GM12872 (cell line): ENCODE measurements at regions not wholly inside any gene's neighbourhood (a gene's known extent, or its start where the extent isn't known, plus 50 kb on each side); places are given as distances from the start of the nearest gene placed in this dataset.

ENCODE experiments used
- TF ChIP-seq, protein P1 (sequence below): IDR thresholded peaks from 3 replicates; pipeline ENCODE4 v1.5.1; 2011; ENCODE audit warnings: low read depth, mild to moderate bottlenecking, low read length, moderate library complexity; ENCODE audit not compliant: insufficient read depth

DNA sequence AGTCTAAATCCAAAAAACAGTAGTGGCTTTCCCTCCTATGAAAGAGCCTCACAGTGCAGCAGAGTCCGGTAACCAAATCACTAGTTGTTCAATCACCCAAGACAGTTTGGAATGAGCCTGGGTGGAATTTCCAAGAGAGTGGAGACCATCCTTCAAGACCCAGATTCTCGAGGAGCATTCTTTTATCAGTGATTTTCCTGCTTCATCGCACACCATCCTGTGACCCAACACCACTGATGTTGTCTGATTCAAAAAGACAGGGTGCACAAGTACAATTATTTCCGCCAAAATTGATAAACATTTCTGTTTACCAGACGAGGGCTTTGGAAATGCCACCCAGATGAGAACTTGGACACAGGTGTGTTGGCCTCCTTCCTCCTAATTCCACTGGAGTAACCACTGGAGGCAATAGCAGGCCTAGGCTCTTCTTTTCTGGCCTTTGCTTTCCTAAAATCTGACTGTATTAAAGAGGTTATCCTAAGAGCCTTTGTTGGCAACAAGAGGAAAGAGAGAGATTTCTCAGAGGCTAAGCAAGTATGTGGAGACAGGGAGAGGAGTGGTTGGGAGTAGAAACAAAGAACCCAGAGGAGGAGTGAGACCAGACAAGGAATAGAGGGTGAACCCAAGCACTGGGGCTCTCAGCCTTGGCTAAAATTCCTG lies 56.3 kb upstream of the S1PR3 start:
- TF ChIP-seq, protein P1, sequence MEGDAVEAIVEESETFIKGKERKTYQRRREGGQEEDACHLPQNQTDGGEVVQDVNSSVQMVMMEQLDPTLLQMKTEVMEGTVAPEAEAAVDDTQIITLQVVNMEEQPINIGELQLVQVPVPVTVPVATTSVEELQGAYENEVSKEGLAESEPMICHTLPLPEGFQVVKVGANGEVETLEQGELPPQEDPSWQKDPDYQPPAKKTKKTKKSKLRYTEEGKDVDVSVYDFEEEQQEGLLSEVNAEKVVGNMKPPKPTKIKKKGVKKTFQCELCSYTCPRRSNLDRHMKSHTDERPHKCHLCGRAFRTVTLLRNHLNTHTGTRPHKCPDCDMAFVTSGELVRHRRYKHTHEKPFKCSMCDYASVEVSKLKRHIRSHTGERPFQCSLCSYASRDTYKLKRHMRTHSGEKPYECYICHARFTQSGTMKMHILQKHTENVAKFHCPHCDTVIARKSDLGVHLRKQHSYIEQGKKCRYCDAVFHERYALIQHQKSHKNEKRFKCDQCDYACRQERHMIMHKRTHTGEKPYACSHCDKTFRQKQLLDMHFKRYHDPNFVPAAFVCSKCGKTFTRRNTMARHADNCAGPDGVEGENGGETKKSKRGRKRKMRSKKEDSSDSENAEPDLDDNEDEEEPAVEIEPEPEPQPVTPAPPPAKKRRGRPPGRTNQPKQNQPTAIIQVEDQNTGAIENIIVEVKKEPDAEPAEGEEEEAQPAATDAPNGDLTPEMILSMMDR: no peak

DNA sequence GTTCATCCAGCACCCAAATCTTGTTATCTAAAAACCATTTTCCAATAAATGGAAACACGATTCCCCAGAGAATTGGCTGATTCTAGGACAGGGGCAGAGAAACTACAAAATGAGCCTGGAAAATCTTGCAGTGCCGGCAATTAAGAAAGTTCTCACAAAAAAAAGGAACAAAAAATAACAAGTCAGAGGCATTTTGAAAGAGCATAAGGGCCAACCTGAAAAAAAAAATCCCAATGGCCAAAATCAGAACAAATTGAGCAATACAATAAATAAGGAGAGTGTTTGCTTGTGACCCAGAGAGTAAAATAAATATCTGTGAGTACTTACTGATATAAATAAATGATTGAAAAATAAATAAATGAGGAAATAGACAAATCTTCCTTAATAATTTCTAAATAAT lies 55.1 kb upstream of the S1PR3 start:
- TF ChIP-seq, protein P1: no peak

DNA sequence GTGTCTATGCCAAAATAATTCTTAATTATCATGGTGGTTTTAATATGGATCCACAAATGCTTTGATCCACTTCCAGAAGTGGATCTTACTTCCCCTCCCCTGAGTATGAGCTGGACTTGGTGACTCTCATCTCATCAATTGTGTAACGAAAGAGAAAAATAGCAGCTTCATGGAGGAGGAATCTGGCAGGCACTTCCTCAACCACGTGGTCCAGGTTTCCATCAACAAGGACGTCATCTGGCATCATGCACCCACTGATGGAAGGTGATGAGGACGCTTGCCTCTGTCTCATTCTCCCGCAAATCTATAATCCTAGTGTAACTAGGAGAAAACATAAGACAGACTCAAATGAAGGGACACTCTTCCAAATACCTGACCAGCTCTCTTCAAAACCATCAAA lies 54.6 kb upstream of the S1PR3 start:
- TF ChIP-seq, protein P1: no peak

DNA sequence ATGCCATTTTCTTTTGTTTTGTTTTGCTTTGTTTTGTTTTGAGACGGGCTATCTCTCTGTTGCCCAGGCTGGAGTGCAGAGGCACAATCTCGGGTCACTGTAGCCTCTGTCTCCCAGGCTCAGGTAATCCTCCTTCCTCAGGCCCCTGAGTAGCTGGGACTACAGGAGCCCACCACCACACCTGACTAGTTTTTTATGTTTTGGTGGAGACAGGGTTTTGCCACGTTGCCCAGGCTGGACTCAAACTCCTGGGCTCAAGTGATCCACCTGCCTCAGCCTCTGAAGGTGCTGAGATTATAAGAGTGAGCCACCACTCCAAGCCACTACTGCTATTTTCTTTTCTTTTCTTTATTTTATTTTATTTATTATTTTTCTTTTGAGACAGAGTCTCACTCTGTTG lies 54.0 kb upstream of the S1PR3 start:
- TF ChIP-seq, protein P1: no peak

DNA sequence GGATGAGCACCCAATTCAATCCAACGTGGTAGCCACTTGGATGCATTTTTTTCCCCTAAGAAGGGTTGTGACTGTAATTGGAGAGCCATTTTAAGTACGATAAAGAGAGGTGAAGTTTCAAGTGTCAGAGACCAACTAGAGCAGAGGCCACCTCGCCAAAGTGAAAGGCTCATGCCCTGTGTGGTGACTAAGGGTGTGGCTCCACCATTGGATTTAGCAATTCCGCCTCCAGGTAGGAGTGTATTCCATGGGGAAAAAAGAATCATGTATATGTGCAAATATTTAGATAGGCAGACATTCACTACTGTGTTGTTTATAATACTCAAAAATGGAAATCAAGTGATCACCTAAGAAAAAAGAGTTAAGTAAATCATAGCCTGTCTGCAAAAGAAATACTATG lies 53.1 kb upstream of the S1PR3 start:
- TF ChIP-seq, protein P1: no peak
